ENCODE measurements at regions not wholly inside any gene's neighbourhood (a gene's known extent, or its start where the extent isn't known, plus 50 kb on each side); places are given as distances from the start of the nearest gene placed in this dataset.

- TF ChIP-seq MAFF (IDR thresholded peaks at IDR 0.05; ENCODE audit: low read depth, low read length) (no peak), ZKSCAN8 (CRISPR knock-in tag; IDR thresholded peaks at IDR 0.05; ENCODE audit: borderline replicate concordance) (no peak), TAF1 (CRISPR knock-in tag; IDR thresholded peaks at IDR 0.05) (no peak), SRY (CRISPR knock-in tag; IDR thresholded peaks at IDR 0.05) (no peak), ETV6 (CRISPR knock-in tag; conservative IDR thresholded peaks at IDR 0.05) (no peak), CHD2 (IDR thresholded peaks at IDR 0.05; ENCODE audit: low read depth, low read length) (no peak), SKIL (CRISPR knock-in tag; IDR thresholded peaks at IDR 0.05; ENCODE audit: borderline replicate concordance) (no peak), USF2 (IDR thresholded peaks at IDR 0.05; ENCODE audit: low read depth, low read length) (no peak), USF2 (CRISPR knock-in tag; IDR thresholded peaks at IDR 0.05; ENCODE audit: borderline replicate concordance) (no peak), BRCA1 (CRISPR knock-in tag; IDR thresholded peaks at IDR 0.05) (no peak), MAX (IDR thresholded peaks at IDR 0.05) (no peak), STAG1 (CRISPR knock-in tag; IDR thresholded peaks at IDR 0.05) (no peak), CTCF (CRISPR knock-in tag; IDR thresholded peaks at IDR 0.05) (no peak)
Measured at GRCh38 chr6:135623979-135624378, 126.4 kb upstream of the AHI1 start.

Measured in HepG2 (cell line).